NCI-H2081 treated with DMSO at 0.1 percent for 48 hours (cell line): ENCODE measurements at regions not wholly inside any gene's neighbourhood (a gene's known extent, or its start where the extent isn't known, plus 50 kb on each side); places are given as distances from the start of the nearest gene placed in this dataset.

Source experiments
- DNase-seq: peaks from one replicate; lab custom pipeline; 2025; lab: John Stamatoyannopoulos, UW

DNA sequence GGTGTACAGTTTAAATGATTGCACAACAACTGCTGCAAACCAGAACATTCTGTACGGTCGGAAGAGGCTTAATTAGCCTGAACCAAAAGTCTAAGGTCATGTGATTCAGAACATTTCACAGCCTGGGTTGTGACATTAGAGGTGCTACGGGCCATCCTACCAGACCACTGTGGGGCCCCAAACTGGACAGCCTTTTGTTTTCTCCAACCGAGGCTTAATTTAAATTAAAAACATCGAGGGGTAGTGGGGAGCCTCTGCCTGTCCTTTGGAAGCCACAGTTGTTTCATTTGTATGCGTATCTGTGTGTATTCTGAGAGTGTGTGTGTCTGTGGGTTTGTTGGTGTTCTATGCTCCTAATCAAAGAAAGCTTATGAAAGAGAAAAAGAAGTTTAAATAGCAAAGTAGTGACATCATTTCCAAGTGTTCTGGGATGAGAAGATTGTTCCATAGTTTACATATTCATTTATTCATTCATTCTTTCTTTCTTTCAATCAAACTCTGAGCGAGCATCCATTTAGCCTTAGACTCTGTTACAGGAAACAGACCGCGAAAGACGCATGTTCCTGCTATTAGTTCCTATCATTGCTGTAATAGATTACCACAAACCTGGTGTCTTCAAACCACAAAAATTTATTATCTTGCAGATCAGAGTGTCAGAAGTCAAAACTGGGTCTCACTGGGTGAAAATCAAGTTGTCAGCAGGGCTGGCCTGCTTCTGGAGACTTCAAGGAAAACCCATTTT lies 444.8 kb downstream of the FOXO1 start:
- DNase-seq, result no peak

- DNase-seq, result no peak
Measured at GRCh38 chr13:40223585-40223984, 442.9 kb downstream of the FOXO1 start.

DNA sequence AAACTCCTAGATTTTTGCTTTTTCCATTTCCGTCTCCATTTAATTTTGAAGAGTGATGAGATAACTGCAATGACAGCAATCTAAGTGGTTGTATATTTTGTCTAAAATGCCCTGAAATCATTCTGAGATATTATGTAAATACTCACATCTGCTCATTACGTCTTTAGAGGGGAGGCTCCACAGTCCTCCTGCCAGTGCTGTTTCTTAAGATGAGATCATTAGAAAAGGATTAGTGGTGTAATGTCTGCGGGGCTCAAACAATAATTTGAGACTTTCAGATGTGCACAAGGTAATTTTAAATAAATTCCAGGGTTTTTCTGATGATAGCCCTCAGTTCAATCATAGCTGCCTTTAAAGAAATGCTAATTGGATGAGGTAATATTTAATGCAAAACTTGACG lies 437.9 kb downstream of the FOXO1 start:
- no peak for DNase-seq

- no peak for DNase-seq
Measured at GRCh38 chr13:40228990-40229389, 437.5 kb downstream of the FOXO1 start.

- DNase-seq, result no peak
Measured at GRCh38 chr13:40230833-40231266, 435.6 kb downstream of the FOXO1 start.

DNA sequence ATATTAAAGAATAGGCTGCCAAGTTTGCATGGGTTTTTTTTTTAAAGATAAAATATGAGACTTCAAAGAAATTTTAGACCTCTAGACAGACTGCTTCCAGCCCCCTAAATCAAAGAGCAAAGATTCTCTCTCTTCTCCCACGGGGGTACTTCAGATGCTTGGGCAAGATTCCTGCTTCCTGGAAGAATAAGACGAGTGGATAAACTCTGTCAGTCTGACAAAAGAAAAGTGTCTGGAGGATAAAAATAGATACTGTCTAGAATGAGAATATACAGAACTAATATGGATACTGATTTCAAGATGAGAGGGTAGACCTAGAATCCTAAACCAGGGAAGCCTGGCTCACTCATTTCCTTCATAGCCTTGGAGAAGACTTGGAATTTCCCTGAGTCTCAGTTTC lies 435.1 kb downstream of the FOXO1 start:
- no peak for DNase-seq

DNA sequence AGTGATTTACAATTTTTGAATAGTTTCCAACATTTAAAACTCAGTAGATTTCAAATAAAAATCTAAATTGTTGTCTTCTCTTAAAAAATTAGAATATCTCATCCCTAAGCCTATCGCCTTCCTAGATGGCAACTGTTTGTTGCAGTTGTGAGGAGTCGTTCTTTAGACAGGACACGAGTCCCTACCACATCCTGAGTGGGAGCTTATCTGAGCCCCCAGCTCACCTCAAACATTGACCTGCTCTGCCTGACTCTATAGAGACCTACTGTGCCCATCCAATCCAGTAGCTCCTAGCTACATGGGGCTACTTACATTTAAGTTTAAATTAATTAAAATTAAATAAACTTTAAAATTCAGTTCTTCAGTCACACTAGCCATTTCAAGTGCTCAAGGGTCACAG lies 434.7 kb downstream of the FOXO1 start:
- no peak for DNase-seq

- DNase-seq, result no peak
Measured at GRCh38 chr13:40232311-40233040, 434.0 kb downstream of the FOXO1 start.

DNA sequence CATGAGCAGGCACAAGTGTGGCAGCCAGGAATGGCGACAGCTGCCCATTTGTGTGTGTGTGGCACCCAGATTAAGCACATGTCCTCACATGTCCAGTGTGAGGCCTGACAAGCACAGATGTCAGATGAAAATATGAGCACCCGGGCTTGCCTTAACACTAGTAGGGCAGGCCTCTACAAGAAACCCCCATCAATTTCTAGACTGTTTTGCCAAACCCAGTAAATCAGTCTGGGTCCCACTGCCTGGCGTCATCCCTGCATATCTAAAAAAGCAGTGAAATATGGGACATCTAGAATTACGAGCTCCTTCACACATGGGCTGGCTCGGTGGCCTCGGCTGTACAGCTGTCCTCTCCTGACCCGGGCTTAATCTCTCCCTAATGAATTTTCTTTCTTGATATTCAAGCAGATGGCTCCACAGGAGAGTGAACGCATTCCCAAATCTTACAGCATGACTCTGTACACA lies 432.7 kb downstream of the FOXO1 start:
- DNase-seq, result no peak

- DNase-seq, result no peak
Measured at GRCh38 chr13:40235160-40235796, 431.2 kb downstream of the FOXO1 start.

DNA sequence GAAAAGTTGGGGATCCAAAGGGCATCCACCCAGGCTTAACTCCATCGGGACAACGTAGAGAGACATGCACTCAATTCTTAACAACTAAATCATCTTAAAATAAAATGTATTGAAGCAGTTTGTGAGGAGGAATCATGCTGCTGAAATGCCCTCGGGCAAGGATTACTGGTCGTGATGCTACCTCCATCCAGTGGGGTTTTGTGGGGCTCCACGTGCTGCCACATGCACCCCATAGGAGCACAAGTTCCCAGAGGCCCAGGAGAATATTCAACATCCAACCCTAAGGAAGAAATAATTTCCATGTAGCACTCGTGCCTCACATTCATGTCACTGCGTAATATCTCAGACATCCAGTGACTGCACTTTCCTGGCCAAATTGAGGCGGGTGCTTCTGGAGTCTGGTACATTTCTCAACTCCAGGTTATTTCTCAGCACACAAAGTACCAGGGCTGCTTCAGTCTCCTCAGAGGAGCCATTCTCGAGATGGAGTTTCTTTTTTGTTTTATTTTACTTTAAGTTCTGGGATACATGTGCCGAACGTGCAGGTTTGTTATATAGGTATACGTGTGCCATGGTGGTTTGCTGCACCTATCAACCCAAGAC lies 429.8 kb downstream of the FOXO1 start:
- no peak for DNase-seq

GRCh38 chr13:40238761-40239160 lies 427.7 kb downstream of the FOXO1 start:
- no peak for DNase-seq

DNA sequence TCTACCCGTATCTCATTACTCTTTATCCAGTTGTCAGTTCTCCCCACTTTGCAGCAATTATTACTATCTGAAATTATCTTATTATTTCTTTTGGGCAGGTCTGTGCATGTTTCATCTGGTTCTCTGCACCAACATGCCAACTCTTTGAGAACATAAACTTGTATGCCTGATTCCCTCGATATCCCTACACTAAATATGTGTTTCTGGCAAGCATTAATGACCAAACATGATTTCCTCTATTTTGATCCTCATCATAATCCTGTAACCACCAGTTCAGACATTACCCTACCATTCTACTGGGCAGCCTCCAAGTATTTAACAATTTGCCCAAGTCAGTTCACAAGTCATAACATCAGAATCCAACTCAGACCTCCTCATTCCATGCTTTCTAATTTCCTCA lies 426.1 kb downstream of the FOXO1 start:
- DNase-seq, result no peak

DNA sequence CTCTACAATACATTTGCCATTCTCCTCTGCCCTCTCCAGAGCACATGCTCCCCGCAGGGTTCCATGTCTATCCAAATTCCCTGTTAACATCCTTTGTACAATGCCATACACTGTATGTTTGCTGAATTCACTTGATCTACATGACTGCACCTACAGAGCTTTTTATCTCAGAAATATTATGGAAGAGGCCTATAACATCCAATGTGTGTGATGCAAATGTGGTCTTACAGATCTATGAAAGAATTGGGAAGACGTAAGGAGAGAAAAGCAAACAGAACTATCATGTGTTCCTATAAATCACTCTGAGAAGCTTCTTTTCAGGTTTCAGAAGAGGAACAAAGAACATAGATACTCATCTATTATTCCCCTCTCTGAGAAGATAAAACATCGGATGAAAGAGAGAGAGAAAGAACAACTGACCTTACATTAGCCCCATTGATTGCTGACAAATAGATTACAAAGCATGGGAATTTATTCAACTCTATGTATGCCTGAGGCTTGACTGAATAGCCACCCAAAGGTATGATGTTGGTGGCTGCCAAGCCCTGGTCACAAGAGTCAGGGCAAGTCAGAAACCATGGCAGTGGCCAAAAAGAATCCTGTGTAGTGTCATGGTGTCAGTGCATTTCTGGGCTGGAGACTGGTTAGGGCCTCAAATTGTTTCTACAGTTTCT lies 425.2 kb downstream of the FOXO1 start:
- no peak for DNase-seq

GRCh38 chr13:40243047-40243446 lies 423.4 kb downstream of the FOXO1 start:
- DNase-seq, result no peak

DNA sequence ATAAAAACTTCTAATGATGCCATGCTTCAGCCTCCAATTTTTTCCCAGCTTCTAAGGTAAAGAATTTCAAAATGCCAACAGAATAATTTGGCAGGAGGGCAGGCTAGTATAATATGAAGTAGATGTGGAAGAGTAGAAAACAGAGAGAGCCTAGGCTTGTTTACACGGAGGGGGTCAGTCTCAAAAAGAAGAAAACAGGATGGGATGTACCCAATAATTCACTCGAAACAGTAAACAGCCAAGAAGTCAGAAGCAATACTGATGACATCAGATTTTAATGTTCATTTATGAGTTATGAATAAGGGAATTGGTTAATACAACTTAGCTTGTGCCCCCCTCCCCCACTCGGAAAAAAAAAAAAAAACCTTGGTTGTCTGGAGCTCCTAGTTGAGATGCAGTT lies 422.5 kb downstream of the FOXO1 start:
- no peak for DNase-seq

DNA sequence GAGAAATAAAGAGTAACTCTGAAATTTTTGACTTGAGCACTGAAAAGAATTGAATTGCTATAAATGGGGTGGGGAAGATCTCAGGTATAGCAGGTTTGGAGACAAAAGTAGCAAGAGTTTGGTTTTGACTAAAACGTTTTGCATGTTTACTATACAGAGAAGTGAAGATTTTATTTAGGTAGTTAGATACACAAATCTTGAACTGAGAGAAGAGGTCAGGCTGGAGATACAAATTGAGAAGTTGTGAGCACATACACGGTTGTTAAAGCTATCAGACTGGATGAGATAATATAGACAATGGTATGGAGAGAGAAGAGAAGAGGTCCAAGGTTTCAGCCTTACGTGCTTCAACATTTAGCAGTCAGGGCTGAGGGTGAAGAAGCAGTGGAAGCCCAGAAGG lies 420.9 kb downstream of the FOXO1 start:
- no peak for DNase-seq

DNA sequence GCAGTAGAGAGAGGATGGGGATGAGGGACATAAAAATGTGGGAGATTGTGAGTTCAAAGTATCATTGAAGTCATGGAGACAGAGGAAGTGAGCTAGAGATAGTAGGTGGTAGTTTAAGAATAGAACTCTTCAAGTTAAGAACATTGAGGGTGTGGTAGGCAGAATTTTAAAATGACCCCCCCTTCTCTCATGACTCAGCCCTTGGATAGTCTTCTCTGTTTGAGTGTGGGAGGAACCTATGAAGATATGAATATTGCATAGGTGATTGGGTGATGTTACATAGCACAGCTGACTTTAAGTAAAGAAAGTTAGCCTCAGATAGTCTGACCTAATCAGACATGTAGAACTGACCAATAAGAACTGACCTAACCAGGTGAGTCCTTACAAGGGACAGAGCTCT lies 418.6 kb downstream of the FOXO1 start:
- no peak for DNase-seq

DNA sequence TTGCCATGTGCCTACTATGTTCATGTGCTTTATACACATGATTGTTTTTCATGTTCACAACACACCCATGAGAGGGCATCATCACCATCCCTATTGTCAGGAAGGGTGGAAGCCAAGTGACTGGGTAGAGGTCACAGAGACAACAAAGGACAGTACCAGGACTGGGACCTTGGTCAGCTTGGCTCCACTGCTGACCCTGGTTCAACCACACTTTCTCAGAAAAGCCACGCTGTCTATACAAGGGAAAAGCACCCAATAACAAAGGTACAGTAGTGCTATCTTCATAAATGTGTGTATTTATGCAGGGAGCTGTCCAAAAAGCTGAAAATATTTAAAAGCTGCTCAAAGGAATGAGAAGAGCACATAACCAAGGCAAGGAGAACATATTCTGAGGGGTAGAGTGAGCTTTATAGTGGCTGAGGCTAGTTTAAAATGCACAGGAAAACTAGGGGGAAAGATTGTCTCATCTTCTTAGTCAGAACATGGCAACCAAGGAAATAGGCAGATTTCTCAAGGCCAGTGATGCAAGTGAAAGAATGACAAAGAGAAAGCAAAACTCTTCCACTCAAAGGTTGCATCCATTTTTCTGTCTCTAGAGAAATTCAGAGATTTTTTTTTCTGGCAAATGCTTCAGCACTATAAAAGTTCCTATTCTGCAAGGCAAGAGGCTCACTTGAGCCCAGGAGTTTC lies 415.0 kb downstream of the FOXO1 start:
- no peak for DNase-seq

DNA sequence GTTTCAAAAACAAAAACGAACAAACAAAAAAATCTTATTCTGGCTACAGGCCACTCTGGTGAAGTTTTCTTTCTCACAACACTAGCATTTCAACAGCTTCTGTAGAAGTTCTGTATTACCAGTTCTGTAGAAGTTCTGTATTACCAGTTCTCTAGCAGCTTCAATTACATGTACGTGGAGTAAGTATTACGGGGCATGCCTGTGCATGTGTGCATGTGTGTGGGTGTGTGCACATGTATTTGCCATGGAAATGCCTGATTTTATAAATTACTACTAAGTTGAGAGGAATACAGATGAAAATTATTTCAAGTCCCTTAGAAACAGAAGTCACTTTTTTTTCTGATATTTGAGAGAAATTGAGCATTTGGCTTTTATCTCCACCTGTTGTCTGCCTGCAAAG lies 414.2 kb downstream of the FOXO1 start:
- no peak for DNase-seq

DNA sequence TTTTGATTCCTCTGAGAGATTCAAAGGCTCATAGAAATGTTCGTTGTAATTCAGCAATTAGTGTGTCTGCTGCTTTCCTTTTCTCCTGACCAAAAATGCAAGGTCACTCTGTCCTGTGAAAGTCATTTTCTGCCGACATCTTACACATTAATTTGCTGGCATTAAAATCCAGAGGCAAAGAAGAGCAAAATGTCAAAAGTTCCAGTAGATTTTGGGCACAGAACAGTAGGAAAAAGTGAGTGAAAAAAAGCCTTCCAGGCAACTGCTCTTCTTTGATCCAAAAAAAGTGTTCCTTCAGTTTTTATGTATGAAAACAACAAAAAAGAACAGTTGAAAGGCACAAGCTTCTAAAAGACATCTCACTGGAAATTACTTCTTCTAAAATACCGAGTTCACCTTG lies 413.8 kb downstream of the FOXO1 start:
- no peak for DNase-seq

DNA sequence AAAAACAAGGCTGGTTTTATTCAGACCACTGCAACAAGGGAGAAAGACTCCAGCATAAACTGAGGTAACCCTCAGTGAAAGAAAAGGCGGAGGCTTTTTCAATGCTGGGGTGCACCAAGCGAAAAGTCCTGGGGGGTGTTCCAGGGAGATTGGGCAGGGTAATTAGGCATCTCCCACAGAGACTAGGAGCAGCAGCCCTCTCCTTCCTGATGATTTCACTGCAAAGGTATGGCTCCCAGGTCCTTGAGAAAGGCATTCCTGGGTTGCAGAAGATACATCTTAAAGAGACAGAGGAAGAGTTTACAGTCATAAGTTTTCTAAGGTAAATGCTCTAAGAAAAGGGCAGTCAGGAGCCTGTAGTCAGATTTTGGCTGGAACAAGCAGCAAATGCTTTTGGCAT lies 412.0 kb downstream of the FOXO1 start:
- DNase-seq, result no peak
